DND-41 (cell line): ENCODE measurements at regions not wholly inside any gene's neighbourhood (a gene's known extent, or its start where the extent isn't known, plus 50 kb on each side); places are given as distances from the start of the nearest gene placed in this dataset.

Source experiments
- ATAC-seq: fragments of 200-7000 bp; cut with Tn5 transposase; 3 replicates; pipeline ENCODE4 v1.9.1; 2021; ENCODE audit warnings: low read depth; ENCODE audit not compliant: insufficient read depth
- DNase-seq: peaks from one replicate; pipeline ENCODE4 v3.0.0-alpha.2; 2020
- H2AFZ ChIP-seq: 2 replicates; pipeline ENCODE4 v1.6.0; 2012; ENCODE audit warnings: low read depth, low read length
- H3K27ac ChIP-seq: 2 replicates; pipeline ENCODE4 v1.5.1; 2012; ENCODE audit warnings: low read length, inconsistent platforms
- H3K27me3 ChIP-seq: fragments of 200-600 bp; sonication (generic); 2 replicates; pipeline ENCODE4 v1.6.0; 2012; ENCODE audit warnings: low read length, mild to moderate bottlenecking, inconsistent platforms; ENCODE audit not compliant: insufficient read depth, poor library complexity
- H3K36me3 ChIP-seq: 2 replicates; pipeline ENCODE4 v1.5.1; 2012; ENCODE audit warnings: low read length, inconsistent platforms; ENCODE audit not compliant: insufficient read depth
- H3K4me1 ChIP-seq: 2 replicates; pipeline ENCODE4 v1.5.1; 2012; ENCODE audit warnings: mild to moderate bottlenecking, low read length; ENCODE audit not compliant: insufficient read depth
- H3K4me2 ChIP-seq: 2 replicates; pipeline ENCODE4 v1.6.0; 2012; ENCODE audit warnings: mild to moderate bottlenecking, moderate library complexity, low read length, inconsistent platforms; ENCODE audit not compliant: insufficient read depth
- H3K4me3 ChIP-seq, 2 experiments: fragments of 200-600 bp in 1 of 2; shearing (Covaris generic) in 1 of 2; 2 replicates each; pipeline ENCODE4 v1.5.1; 2012 to 2016; ENCODE audit warnings: inconsistent platforms in 2 of 2, low read length in 2 of 2, mild to moderate bottlenecking in 2 of 2, low read depth in 1 of 2, moderate library complexity in 1 of 2
- H3K79me2 ChIP-seq: 2 replicates; pipeline ENCODE4 v1.6.0; 2012; ENCODE audit warnings: low read length, inconsistent platforms; ENCODE audit not compliant: insufficient read depth
- H3K9ac ChIP-seq: 2 replicates; pipeline ENCODE4 v1.6.0; 2012; ENCODE audit warnings: low read depth, mild to moderate bottlenecking, inconsistent platforms, low read length, moderate library complexity
- H3K9me3 ChIP-seq: 2 replicates; pipeline ENCODE4 v1.5.1; 2012; ENCODE audit warnings: low read length, moderate library complexity, mild to moderate bottlenecking, inconsistent platforms; ENCODE audit not compliant: insufficient read depth, severe bottlenecking
- H4K20me1 ChIP-seq: 2 replicates; pipeline ENCODE4 v1.6.0; 2012; ENCODE audit warnings: low read length; ENCODE audit not compliant: insufficient read depth
- EZH2 ChIP-seq: IDR thresholded peaks from 3 replicates; pipeline ENCODE4 v1.6.1; 2012; ENCODE audit warnings: borderline replicate concordance, low read depth, mild to moderate bottlenecking, moderate library complexity, low read length, inconsistent platforms; ENCODE audit not compliant: severe bottlenecking
- TF ChIP-seq, protein P1 (sequence below): IDR thresholded peaks from 2 replicates; pipeline ENCODE4 v1.5.1; 2012; ENCODE audit warnings: borderline replicate concordance, low read length, moderate library complexity, mild to moderate bottlenecking; ENCODE audit not compliant: poor library complexity, severe bottlenecking; ENCODE audit errors: extremely low read depth

DNA sequence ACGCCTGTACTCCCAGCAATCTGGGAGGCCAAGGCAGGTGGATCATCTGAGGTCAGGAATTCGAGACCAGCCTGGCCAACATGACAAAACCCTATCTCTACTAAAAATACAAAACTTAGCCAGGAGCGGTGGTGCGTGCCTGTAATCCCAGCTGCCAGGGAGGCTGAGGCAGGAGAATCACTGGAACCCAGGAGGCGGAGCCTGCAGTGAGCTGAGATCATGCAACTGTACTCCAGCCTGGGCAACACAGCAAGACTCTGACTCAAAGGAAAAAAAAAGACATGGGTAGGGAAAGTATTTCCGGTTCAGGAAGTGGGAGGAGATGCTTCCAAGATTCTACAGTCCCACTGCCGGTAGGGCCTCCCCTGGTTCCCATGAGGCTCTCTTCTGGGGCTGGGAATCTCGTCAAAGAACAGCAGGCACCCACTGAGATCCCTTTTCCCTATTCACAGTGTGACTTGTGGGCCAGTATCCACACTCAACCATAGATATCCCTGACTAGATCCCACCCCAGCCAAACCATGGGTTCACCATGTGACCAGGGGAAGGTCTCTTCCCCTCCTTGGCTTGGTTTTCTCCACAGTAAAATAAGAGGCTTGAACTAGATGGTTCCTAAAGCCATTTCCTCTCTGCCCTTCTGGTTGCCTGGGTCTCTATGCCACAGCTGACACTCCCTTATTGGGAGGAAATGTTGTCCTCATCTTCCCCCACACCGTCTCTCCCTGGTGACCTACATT, 443.3 kb downstream of the BUD13 start:
- H2AFZ ChIP-seq = no peak overlapping the region
- H3K79me2 ChIP-seq = no peaks in the 10 kb centered on the region
- no peak overlapping the region for H3K4me2 ChIP-seq
- H4K20me1 ChIP-seq = no peaks in the 10 kb centered on the region
- H3K36me3 ChIP-seq = no peaks in the 10 kb centered on the region
- no peak overlapping the region for H3K4me3 ChIP-seq
- ATAC-seq (no peak), DNase-seq (no peak)
- TF ChIP-seq, protein P1, sequence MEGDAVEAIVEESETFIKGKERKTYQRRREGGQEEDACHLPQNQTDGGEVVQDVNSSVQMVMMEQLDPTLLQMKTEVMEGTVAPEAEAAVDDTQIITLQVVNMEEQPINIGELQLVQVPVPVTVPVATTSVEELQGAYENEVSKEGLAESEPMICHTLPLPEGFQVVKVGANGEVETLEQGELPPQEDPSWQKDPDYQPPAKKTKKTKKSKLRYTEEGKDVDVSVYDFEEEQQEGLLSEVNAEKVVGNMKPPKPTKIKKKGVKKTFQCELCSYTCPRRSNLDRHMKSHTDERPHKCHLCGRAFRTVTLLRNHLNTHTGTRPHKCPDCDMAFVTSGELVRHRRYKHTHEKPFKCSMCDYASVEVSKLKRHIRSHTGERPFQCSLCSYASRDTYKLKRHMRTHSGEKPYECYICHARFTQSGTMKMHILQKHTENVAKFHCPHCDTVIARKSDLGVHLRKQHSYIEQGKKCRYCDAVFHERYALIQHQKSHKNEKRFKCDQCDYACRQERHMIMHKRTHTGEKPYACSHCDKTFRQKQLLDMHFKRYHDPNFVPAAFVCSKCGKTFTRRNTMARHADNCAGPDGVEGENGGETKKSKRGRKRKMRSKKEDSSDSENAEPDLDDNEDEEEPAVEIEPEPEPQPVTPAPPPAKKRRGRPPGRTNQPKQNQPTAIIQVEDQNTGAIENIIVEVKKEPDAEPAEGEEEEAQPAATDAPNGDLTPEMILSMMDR = no peak
- no peak for TF ChIP-seq EZH2
- no peaks in the 10 kb centered on the region for H3K27me3 ChIP-seq
- no peak overlapping the region for H3K9ac ChIP-seq
- no peak overlapping the region for H3K27ac ChIP-seq
- no peaks in the 10 kb centered on the region for H3K9me3 ChIP-seq
- H3K4me1 ChIP-seq = no peaks in the 10 kb centered on the region

DNA sequence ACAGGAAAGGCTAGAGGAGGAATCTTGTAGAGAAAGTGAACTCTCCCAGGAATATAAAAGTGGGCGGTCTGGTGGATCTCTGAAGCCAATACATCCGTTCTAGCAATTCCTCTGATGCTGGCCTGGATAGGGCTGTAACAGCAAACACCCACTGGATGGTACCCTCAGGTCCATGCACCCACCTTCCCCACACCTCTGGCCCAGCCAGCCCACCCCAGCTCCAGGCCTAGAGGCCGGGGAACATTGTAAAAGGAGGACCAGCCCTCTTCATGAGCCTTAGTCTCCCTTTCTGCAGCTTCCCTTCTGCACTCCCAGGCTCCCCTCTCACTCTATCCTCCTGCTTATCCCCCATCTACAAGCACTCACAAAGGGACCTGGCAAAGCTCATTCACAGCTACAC, 443.9 kb downstream of the BUD13 start:
- no peak overlapping the region for H3K27ac ChIP-seq
- H3K4me1 ChIP-seq = no peaks in the 10 kb centered on the region
- H3K4me2 ChIP-seq = no peak overlapping the region
- H3K27me3 ChIP-seq = no peaks in the 10 kb centered on the region
- no peaks in the 10 kb centered on the region for H3K9me3 ChIP-seq
- TF ChIP-seq, protein P1 = no peak
- no peak for TF ChIP-seq EZH2
- H3K4me3 ChIP-seq = no peak overlapping the region
- ATAC-seq = no peak
- no peaks in the 10 kb centered on the region for H4K20me1 ChIP-seq
- H3K36me3 ChIP-seq = no peaks in the 10 kb centered on the region
- H3K79me2 ChIP-seq = no peaks in the 10 kb centered on the region
- no peak overlapping the region for H3K9ac ChIP-seq
- DNase-seq = no peak
- H2AFZ ChIP-seq = no peak overlapping the region

DNA sequence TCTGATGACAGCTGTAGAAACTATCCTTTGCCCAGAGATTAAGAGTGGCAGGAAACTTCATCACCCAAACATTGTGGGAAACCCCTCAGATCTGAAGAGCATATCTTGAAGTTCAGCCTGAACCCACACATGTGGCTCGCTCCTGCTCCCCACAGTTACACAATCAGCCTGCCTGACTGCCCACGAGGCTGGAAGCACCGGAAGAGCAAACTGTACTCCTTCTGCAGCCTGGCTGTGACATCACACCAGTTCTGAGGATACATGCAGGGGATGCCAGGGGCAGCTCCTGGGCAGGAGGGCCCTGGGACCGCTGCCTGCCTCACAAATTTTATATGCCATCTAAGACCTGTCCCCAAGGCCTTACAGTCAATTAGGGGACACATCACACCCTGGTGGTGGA, 444.4 kb downstream of the BUD13 start:
- no peak overlapping the region for H3K4me2 ChIP-seq
- DNase-seq = no peak

More for the DNA sequence above, 444.4 kb downstream of the BUD13 start:
- Histone ChIP-seq H3K27ac (no peak overlapping the region), H3K27me3 (no peaks in the 10 kb centered on the region), H3K4me3 (no peak overlapping the region), H3K79me2 (no peaks in the 10 kb centered on the region), H3K36me3 (no peaks in the 10 kb centered on the region), H2AFZ (no peak overlapping the region), H3K9ac (no peak overlapping the region), H3K9me3 (no peaks in the 10 kb centered on the region), H3K4me1 (no peaks in the 10 kb centered on the region), H4K20me1 (no peaks in the 10 kb centered on the region)
- no peak for ATAC-seq
- TF ChIP-seq, protein P1 = no peak
- TF ChIP-seq EZH2 = no peak
